Neural cell (in vitro differentiated cells): ENCODE measurements at regions not wholly inside any gene's neighbourhood (a gene's known extent, or its start where the extent isn't known, plus 50 kb on each side); places are given as distances from the start of the nearest gene placed in this dataset.

Experiments used
- H2AFZ ChIP-seq: fragments of 200-600, 300-800 bp; sonication (generic), shearing (Covaris generic); 2 replicates; pipeline ENCODE4 v1.6.0; 2014; ENCODE audit warnings: low read depth, mild to moderate bottlenecking, antibody characterized with exemption, low read length, moderate library complexity
- H3F3A ChIP-seq: fragments of 200-600 bp; shearing (Covaris generic); 2 replicates; pipeline ENCODE4 v1.6.1; 2016; ENCODE audit warnings: mild to moderate bottlenecking, moderate library complexity, mixed read lengths, antibody characterized with exemption, low read length; ENCODE audit not compliant: insufficient read depth, poor library complexity, severe bottlenecking
- H3K27ac ChIP-seq: fragments of 200-600, 300-800 bp; sonication (generic), shearing (Covaris generic); 2 replicates; pipeline ENCODE4 v1.5.1; 2014; ENCODE audit warnings: mild to moderate bottlenecking, low read length, moderate library complexity
- H3K27me3 ChIP-seq: fragments of 300-800, 200-600 bp; sonication (generic), shearing (Covaris generic); 2 replicates; pipeline ENCODE4 v1.6.0; 2014; ENCODE audit warnings: mild to moderate bottlenecking, low read depth, low read length, moderate library complexity; ENCODE audit not compliant: insufficient read depth
- H3K36me3 ChIP-seq: fragments of 300-800, 200-600 bp; sonication (generic), shearing (Covaris generic); 2 replicates; pipeline ENCODE4 v1.5.1; 2014; ENCODE audit warnings: mild to moderate bottlenecking, antibody characterized with exemption, low read length, moderate library complexity; ENCODE audit not compliant: insufficient read depth
- H3K4me2 ChIP-seq: fragments of 300-800, 200-600 bp; sonication (generic), shearing (Covaris generic); 2 replicates; pipeline ENCODE4 v1.6.0; 2014; ENCODE audit warnings: mild to moderate bottlenecking, low read length
- H3K4me3 ChIP-seq: fragments of 300-800, 200-600 bp; sonication (generic), shearing (Covaris generic); 2 replicates; pipeline ENCODE4 v1.5.1; 2014; ENCODE audit warnings: mild to moderate bottlenecking, low read length, moderate library complexity
- H3K79me2 ChIP-seq: fragments of 200-600 bp; shearing (Covaris generic); replicated peaks from 2 replicates; pipeline ENCODE4 v1.6.0; 2014; ENCODE audit warnings: mild to moderate bottlenecking, low read length, moderate library complexity; ENCODE audit not compliant: insufficient read depth
- H3K9ac ChIP-seq: fragments of 300-800, 200-600 bp; sonication (generic), shearing (Covaris generic); 2 replicates; pipeline ENCODE4 v1.6.1; 2016; ENCODE audit warnings: mild to moderate bottlenecking, low read length, mixed read lengths
- H3K9me2 ChIP-seq: fragments of 200-600 bp; shearing (Covaris generic); 2 replicates; pipeline ENCODE4 v1.6.1; 2016; ENCODE audit warnings: mild to moderate bottlenecking, low read length, mixed read lengths; ENCODE audit not compliant: insufficient read depth
- H3K9me3 ChIP-seq: fragments of 200-600, 300-800 bp; sonication (generic), shearing (Covaris generic); 2 replicates; pipeline ENCODE4 v1.6.1; 2016; ENCODE audit warnings: mild to moderate bottlenecking, mixed run types, low read length, moderate library complexity, mixed read lengths
- H4K20me1 ChIP-seq: fragments of 200-600 bp; shearing (Covaris generic); 2 replicates; pipeline ENCODE4 v1.6.1; 2016; ENCODE audit warnings: mild to moderate bottlenecking, mixed run types; ENCODE audit not compliant: insufficient read depth
- EP300 ChIP-seq: fragments of 450-650 bp; conservative IDR thresholded peaks from 2 replicates; pipeline ENCODE4 v1.6.1; 2014; ENCODE audit warnings: antibody characterized with exemption, mild to moderate bottlenecking, moderate library complexity; ENCODE audit not compliant: poor library complexity, severe bottlenecking
- EZH2 ChIP-seq: fragments of 200-600, 300-800 bp; shearing (Covaris generic), sonication (generic); IDR thresholded peaks from 2 replicates; pipeline ENCODE4 v1.6.1; 2014; ENCODE audit warnings: antibody characterized with exemption, low read length, borderline replicate concordance, mild to moderate bottlenecking; ENCODE audit not compliant: insufficient read depth, poor library complexity, severe bottlenecking
- MXI1 ChIP-seq: fragments of 450-650 bp; conservative IDR thresholded peaks from 2 replicates; pipeline ENCODE4 v1.6.1; 2014; ENCODE audit warnings: antibody characterized with exemption, mild to moderate bottlenecking; ENCODE audit not compliant: poor library complexity, severe bottlenecking
- POLR2AphosphoS5 ChIP-seq: IDR thresholded peaks from 2 replicates; pipeline ENCODE4 v1.6.1; 2012
- RAD21 ChIP-seq: fragments of 450-650 bp; conservative IDR thresholded peaks from 2 replicates; pipeline ENCODE4 v1.6.1; 2014; ENCODE audit warnings: antibody characterized with exemption, mild to moderate bottlenecking, moderate library complexity
- REST ChIP-seq: IDR thresholded peaks from 2 replicates; pipeline ENCODE4 v1.6.1; 2012; ENCODE audit warnings: borderline replicate concordance
- SMC3 ChIP-seq: fragments of 450-650 bp; conservative IDR thresholded peaks from 2 replicates; pipeline ENCODE4 v1.6.1; 2014; ENCODE audit warnings: antibody characterized with exemption, mild to moderate bottlenecking, moderate library complexity; ENCODE audit not compliant: poor library complexity
- TAF1 ChIP-seq: IDR thresholded peaks from 2 replicates; pipeline ENCODE4 v1.6.1; 2012; ENCODE audit warnings: low read depth
- TF ChIP-seq, protein P1 (sequence below): fragments of 450-650 bp; IDR thresholded peaks from 2 replicates; pipeline ENCODE4 v1.5.1; 2014; ENCODE audit warnings: antibody characterized with exemption, mild to moderate bottlenecking, moderate library complexity; ENCODE audit not compliant: poor library complexity, severe bottlenecking

DNA sequence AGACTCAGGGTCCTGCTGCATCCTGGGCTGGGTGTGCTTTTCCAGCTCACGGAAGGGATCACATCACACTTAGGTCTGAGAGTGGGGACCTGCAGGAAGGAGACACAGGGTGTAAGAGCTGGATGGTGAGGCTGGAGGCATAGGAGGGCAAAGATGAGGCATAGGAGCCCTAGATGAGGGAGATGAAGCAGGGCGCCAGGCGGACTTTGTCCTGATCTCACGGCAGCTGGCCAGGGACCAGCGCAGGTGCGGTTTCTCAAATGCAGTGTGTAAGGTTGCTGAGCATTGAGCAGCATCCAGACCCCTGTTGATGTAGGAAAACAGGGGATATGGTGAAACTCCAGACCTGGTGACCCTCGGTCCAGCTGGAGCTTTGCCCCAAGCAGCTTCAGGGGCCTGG lies 156.5 kb downstream of the PSAT1 start:
- Histone ChIP-seq H3K4me2 (no peak overlapping the region), H3K27ac (no peak overlapping the region), H3K9me2 (no peaks in the 10 kb centered on the region), H3K79me2 (no peaks in the 10 kb centered on the region), H3K4me3 (no peak overlapping the region), H3K36me3 (no peaks in the 10 kb centered on the region), H2AFZ (no peak overlapping the region), H3K27me3 (no peaks in the 10 kb centered on the region), H3F3A (no peaks in the 10 kb centered on the region), H3K9ac (no peak overlapping the region), H3K9me3 (no peaks in the 10 kb centered on the region), H4K20me1 (no peaks in the 10 kb centered on the region)
- no peak for TF ChIP-seq EZH2

DNA sequence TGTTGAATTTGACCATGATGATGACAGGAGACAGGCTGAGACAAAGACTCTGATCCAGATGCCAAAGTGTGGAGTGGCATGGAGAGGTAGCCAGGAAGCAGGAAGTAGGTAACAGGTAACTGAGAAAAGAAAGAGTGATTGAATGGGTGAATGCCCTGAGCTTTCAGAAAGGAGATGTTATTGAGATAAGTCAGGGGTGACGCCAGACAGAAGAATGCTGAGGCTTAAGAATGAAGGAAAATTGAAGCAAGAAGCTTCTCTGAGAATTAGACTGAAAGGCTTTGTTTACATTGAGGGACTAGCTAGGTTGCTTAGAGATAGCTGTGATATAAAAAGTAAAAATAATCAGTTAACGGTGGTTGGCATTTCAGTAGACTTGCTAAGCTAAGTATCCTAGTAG lies 165.7 kb downstream of the PSAT1 start:
- TF ChIP-seq TAF1 (no peak), RAD21 (no peak), MXI1 (no peak), REST (no peak), EZH2 (no peak), EP300 (no peak), POLR2AphosphoS5 (no peak), SMC3 (no peak)
- TF ChIP-seq, protein P1, sequence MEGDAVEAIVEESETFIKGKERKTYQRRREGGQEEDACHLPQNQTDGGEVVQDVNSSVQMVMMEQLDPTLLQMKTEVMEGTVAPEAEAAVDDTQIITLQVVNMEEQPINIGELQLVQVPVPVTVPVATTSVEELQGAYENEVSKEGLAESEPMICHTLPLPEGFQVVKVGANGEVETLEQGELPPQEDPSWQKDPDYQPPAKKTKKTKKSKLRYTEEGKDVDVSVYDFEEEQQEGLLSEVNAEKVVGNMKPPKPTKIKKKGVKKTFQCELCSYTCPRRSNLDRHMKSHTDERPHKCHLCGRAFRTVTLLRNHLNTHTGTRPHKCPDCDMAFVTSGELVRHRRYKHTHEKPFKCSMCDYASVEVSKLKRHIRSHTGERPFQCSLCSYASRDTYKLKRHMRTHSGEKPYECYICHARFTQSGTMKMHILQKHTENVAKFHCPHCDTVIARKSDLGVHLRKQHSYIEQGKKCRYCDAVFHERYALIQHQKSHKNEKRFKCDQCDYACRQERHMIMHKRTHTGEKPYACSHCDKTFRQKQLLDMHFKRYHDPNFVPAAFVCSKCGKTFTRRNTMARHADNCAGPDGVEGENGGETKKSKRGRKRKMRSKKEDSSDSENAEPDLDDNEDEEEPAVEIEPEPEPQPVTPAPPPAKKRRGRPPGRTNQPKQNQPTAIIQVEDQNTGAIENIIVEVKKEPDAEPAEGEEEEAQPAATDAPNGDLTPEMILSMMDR: no peak
- no peaks in the 10 kb centered on the region for H3K27me3 ChIP-seq
- H3K36me3 ChIP-seq: no peaks in the 10 kb centered on the region
- H3K4me3 ChIP-seq: no peak overlapping the region
- H3K9ac ChIP-seq: no peak overlapping the region
- no peaks in the 10 kb centered on the region for H3K79me2 ChIP-seq
- H2AFZ ChIP-seq: no peak overlapping the region
- H3K27ac ChIP-seq: no peak overlapping the region
- no peak overlapping the region for H3K4me2 ChIP-seq
- H3F3A ChIP-seq: no peaks in the 10 kb centered on the region
- H4K20me1 ChIP-seq: no peaks in the 10 kb centered on the region
- H3K9me2 ChIP-seq: no peaks in the 10 kb centered on the region
- no peaks in the 10 kb centered on the region for H3K9me3 ChIP-seq

- H3K27ac ChIP-seq: no peak overlapping the region
- no peak overlapping the region for H3K9ac ChIP-seq
- H3K4me2 ChIP-seq: no peak overlapping the region
- no peaks in the 10 kb centered on the region for H3K79me2 ChIP-seq
- no peaks in the 10 kb centered on the region for H3K9me3 ChIP-seq
- no peaks in the 10 kb centered on the region for H3K27me3 ChIP-seq
- no peaks in the 10 kb centered on the region for H3K9me2 ChIP-seq
- no peaks in the 10 kb centered on the region for H3K36me3 ChIP-seq
- H2AFZ ChIP-seq: no peak overlapping the region
- H3F3A ChIP-seq: no peaks in the 10 kb centered on the region
- TF ChIP-seq EZH2 (no peak), MXI1 (no peak), TAF1 (no peak), RAD21 (no peak), EP300 (no peak), POLR2AphosphoS5 (no peak), REST (no peak), SMC3 (no peak)
- TF ChIP-seq, protein P1: no peak
- no peaks in the 10 kb centered on the region for H4K20me1 ChIP-seq
- no peak overlapping the region for H3K4me3 ChIP-seq
Measured at GRCh38 chr9:78463750-78464149, 166.8 kb downstream of the PSAT1 start.
